Right lung (tissue), 2 donors: ENCODE measurements at regions not wholly inside any gene's neighbourhood (a gene's known extent, or its start where the extent isn't known, plus 50 kb on each side); places are given as distances from the start of the nearest gene placed in this dataset.
"Not testable (repeated sequence)": the region's sequence is repeated elsewhere in the genome, so short reads cannot be mapped to it uniquely, and the experiment has no call there.

Source experiments
- DNase-seq, 2 donors: peaks; one replicate each; pipeline ENCODE4 v3.0.0-alpha.2; 2013

DNA sequence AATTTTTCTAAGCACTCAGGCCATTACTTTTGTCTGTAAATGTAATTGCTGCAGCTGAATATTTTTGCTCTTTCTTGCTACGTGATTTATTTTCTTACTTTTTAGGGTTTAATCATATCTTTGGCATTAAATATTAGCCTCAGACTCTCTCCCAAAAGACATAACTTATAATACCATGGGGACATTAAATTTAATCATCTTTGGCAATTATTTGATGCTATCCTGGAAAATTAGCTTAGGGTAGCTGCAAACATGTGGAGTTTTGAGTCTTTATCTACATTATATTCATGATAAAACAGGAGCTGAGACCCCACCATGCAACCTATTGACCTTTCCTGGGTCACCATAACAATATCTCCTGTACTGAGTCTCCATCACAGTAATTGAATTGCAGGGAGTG lies 59.1 kb upstream of the EDAR start:
- DNase-seq = no peak

GRCh38 chr2:109047569-109047968 lies 58.5 kb upstream of the EDAR start:
- not testable (repeated sequence) for DNase-seq

DNA sequence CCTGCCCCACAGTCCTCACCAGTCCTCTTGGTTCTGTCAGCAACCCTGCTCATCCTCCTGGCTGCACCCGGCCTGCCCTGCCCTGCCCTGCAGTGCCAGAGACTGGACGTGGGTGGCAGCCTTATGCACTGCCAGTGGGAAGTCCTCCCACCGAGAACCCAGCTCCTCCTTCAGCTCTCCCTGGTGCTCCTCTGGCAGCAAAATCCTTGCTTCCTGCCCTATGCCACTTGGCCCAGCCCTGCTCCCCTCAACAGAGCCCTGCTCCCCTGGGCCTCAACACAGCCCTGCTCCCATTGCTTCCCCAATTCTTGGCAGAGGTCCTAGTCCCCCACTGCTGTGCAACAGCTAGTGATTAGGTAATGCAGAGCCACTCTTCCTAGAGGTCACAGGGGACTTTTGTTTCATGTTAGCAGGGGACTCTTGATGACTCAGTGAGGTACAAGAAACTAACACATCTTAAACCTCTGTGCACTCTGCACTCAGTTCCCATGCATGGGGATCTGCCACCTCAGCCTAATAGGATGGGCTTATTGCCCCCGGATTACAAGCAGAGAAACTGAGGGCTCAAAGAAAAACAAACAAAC lies 58.0 kb upstream of the EDAR start:
- DNase-seq = no peak

DNA sequence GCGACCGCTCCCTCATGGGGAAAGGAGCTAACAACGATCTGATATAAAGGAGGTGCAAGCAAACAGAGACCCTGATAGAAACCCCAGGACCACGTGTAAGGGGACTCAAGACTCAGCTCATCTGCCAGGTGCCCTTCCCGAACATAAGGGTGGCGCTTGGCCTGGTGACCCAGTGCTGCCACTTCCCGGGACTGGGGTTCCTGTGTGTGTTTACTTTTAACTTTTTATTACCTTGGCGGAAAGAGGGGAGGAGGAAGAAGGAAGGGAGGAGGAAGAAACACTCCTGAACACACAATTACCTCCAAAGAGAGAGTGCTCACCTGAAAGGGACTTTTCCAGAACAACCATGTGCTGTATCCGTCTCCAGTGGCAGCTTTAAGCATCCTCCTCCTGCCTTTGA lies 56.5 kb upstream of the EDAR start:
- DNase-seq = no peak

DNA sequence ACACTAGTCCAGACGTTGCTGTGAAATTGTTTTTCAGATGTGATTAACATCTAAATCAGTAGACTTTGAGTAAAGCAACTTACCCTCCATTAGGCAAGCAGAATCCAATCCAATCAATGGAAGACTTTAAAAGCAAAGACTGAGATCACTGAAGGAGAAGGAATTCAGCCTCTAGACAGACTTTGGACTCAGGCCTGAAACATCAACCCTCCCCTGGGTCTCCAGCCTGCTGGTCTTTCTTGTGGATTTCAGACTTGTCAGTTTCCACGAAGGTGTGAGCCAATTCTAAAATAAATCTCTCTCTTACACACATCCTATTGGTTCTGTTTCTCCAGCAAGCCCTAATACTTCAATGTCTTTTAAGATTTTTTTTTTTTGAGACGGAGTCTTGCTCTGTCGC lies 50.0 kb upstream of the EDAR start:
- no peak for DNase-seq
